D721Med (cell line): ENCODE measurements at regions not wholly inside any gene's neighbourhood (a gene's known extent, or its start where the extent isn't known, plus 50 kb on each side); places are given as distances from the start of the nearest gene placed in this dataset.
"Not testable (repeated sequence)": the region's sequence is repeated elsewhere in the genome, so short reads cannot be mapped to it uniquely, and the experiment has no call there.

Experiments
- DNase-seq: peaks from one replicate; pipeline ENCODE4 v3.0.0; 2011; ENCODE audit warnings: low spot score; ENCODE audit not compliant: insufficient read length
- FAIRE-seq: peaks from 2 replicates; lab custom pipeline; 2011; peaks lifted over from hg19 to GRCh38; lab: Jason Lieb, UNC
- TF ChIP-seq, protein P1 (sequence below): IDR thresholded peaks from 2 replicates; pipeline ENCODE4 v1.5.1; 2012; ENCODE audit warnings: mild to moderate bottlenecking, control low read depth; ENCODE audit not compliant: insufficient read depth; ENCODE audit errors: missing control alignments

- FAIRE-seq (no peak), DNase-seq (no peak)
- TF ChIP-seq, protein P1, sequence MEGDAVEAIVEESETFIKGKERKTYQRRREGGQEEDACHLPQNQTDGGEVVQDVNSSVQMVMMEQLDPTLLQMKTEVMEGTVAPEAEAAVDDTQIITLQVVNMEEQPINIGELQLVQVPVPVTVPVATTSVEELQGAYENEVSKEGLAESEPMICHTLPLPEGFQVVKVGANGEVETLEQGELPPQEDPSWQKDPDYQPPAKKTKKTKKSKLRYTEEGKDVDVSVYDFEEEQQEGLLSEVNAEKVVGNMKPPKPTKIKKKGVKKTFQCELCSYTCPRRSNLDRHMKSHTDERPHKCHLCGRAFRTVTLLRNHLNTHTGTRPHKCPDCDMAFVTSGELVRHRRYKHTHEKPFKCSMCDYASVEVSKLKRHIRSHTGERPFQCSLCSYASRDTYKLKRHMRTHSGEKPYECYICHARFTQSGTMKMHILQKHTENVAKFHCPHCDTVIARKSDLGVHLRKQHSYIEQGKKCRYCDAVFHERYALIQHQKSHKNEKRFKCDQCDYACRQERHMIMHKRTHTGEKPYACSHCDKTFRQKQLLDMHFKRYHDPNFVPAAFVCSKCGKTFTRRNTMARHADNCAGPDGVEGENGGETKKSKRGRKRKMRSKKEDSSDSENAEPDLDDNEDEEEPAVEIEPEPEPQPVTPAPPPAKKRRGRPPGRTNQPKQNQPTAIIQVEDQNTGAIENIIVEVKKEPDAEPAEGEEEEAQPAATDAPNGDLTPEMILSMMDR = no peak
Observed at GRCh38 chr10:111600772-111601171, 523.9 kb downstream of the ADRA2A start.

GRCh38 chr10:111612273-111612672, 535.4 kb downstream of the ADRA2A start:
- FAIRE-seq (no peak), DNase-seq (no peak)
- TF ChIP-seq, protein P1 = no peak

GRCh38 chr10:111634191-111634590, 549.4 kb downstream of the GPAM start:
- FAIRE-seq = no peak

DNA sequence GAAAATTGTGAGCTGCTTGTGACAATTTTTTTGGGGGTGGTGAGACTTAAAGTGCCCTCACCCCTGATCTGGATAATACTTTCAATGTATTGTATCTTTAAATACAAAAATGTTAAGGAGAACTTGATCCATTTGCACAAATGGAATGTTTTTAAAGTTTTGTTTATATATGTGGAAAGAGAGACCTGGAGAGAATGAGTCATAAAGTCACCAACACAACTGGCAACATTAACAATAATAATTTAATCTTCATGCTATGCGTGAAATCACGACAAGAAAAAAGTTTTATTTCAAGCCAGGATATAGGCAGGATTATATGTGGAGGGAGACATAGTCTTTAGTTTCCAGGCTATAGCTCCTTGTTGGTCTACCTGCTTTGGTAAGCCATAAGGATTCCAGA, 537.5 kb downstream of the GPAM start:
- FAIRE-seq (no peak), DNase-seq (no peak)
- TF ChIP-seq, protein P1 = no peak

More at GRCh38 chr10:111634191-111634590, 549.4 kb downstream of the GPAM start:
- TF ChIP-seq, protein P1 = no peak
- DNase-seq = no peak

DNA sequence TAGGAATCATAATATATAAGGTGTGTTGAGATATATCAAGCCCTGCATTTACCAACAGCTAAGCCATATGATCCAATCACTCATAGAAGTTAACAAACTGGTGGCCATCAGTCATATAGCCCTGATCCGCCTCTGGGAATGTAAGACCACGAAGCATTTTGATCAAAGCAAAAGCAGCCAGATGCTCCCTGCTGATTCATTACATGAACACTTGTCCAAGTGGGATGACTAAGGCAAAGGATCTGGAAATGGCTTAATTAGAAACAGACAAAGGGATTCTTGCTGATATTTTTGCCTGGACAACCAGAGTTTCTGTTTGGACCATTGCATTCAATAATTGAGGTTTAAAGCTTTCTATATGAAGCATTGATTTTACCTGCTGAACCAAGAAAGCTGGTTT, 535.5 kb downstream of the GPAM start:
- FAIRE-seq (no peak), DNase-seq (no peak)
- TF ChIP-seq, protein P1 = no peak

DNA sequence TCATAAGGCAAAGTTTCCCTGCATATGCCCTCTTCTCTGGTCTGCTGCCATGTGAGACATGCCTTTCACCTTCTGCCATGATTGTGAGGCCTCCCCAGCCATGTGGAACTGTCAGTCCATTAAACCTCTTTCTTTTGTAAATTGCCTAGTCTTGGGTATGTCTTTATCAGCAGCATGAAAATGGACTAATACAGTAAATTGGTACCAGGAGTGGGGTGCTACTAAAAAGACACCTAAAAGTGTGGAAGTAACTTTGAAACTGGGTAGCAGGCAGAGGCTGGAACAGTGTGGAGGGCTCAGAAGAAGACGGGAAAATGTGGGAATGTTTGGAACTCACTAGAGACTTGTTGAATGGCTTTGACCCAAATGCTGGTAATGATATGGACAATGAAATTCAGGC, 534.5 kb downstream of the GPAM start:
- not testable (repeated sequence) for DNase-seq, FAIRE-seq

DNA sequence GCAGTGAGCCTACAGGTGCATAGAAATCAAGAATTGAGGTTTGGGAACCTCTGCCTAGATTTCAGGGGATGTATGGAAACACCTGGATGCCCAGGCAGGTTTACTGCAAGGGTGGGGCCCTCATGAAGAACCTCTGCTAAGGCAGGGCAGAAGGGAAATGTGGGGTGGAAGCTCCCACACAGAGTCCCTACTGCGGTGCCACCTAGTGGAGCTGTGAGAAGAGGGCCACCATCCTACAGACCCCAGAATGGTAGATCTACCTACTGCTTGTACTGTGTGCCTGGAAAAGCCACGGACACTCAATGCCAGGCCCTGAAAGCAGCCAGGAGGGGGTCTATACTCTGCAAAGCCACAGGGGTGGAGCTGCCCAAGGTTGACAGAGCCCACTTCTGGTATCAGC, 533.5 kb downstream of the GPAM start:
- no peak for DNase-seq
- TF ChIP-seq, protein P1 = no peak
- no peak for FAIRE-seq

- TF ChIP-seq, protein P1 = no peak
- FAIRE-seq = no peak
- DNase-seq = no peak
Observed at GRCh38 chr10:111656066-111656465, 527.5 kb downstream of the GPAM start.
